HG02571 (cell line): ENCODE measurements at regions not wholly inside any gene's neighbourhood (a gene's known extent, or its start where the extent isn't known, plus 50 kb on each side); places are given as distances from the start of the nearest gene placed in this dataset.
"Not testable (repeated sequence)": the region's sequence is repeated elsewhere in the genome, so short reads cannot be mapped to it uniquely, and the experiment has no call there.

Experiments used
- ATAC-seq: cut with Tn5 transposase; IDR thresholded peaks from one replicate; pipeline ENCODE4 v1.9.1; 2021; ENCODE audit warnings: mild to moderate bottlenecking, moderate library complexity; ENCODE audit not compliant: unreplicated experiment

DNA sequence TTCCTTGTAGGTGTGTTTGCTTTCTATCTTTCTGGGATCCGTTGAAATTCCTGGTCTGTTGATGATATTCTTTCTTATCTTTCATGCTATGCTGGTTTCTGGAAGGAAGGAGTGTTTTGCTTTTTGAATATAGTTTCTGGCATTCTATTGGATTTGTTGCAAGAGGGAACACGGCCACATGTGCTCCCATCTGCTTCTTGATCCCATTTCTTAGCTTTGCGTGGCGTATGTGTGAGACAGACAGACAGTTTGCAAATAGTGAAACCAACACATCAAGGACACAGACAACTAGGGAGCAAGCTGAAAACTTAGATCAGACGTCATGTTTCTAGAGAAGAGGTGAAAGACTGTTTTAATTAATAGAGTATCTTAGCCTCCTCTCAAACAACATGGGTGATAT, 261.9 kb upstream of the PUDP start:
- ATAC-seq = no peak

DNA sequence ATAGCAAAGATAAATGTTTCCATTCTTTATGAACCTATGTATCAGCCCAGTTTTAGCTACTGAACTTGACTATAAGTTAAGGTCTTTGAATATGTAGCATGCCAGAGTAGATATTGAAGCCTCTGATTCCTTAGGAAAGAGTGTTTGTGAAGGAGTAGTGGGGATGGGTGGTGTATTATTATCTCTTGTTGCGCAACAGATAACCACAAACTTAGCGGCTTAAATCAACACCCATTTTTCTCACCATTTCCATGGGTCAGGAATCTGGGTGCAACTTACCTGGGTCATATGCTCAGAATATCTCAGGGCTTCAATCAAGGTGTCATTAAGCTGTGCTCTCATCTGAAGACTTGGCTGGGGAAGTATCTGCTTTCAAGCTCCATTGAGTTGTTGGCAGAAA, 251.4 kb upstream of the PUDP start:
- ATAC-seq = no peak

DNA sequence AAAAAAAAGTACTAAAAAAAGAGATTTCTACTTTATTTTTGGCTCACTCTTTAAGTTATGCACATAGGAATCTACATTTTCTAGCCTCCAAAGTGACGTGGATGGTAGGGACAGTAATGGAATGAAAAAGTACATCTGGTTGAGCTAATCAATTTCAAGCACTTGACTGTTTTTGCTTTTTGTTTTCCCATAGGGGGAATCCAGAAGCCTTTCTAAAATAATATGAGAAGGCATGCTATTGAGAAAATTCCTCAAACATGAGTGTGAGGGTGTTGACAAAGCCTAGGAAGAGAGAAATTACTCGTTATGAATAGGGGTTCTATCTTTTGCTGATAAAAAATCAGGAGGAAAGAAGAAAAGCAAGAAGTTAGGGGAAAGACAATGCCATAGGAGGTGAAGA, 242.5 kb upstream of the PUDP start:
- ATAC-seq = no peak

DNA sequence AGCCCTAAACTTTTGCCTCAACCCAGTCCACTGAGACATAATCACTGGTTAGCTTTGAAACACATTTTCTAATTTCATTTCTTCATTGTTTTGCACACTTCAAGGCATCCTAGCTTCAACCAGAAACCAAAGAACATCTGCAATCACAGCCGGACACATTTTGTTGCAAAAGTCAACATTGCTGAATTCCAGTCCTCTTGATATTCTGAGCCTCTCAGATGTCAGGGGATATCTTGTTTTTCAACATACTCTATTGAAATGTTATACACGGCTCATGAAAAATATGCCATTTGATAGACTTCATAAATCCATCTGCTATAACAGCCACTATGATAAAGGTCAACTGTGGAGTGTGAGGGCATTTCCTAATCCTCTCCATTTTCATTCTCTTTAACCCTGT, 241.6 kb upstream of the PUDP start:
- no peak for ATAC-seq

DNA sequence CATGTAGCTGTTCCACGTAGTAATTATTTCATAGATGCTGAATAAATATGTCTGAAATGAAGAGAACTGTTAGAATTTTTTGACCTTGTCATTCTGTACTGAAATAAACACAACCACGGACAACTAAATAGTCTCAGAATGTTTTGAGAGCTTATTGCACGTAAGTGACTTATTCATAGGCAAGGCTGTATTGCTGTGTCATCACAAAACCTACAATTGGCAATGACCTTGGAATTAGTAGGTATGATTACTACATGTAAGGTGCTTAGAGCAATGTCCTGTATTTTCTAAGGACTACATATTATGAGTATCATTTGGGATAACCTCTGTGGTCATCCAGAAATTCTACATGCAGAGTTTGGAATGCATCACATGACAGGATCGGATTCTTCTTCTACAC, 237.2 kb upstream of the PUDP start:
- no peak for ATAC-seq

DNA sequence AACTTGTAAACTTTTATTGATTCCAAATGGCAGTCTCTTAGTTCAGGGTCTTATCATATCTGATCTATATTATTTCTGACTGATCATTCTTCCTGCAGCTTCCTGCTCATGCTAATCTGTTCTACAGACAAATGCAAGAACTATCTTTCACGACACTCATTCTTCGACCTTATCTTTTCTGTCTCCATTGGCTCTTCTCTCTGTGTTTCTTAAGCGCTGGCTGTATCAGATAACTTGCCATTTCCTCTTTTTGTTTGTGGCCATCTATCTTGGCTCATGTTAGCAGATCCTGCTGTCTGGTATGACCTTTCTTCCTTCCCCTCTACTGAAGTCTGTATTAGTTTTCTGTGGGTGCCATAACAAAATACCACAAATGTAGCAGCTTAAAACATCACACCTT, 230.5 kb upstream of the PUDP start:
- no peak for ATAC-seq

DNA sequence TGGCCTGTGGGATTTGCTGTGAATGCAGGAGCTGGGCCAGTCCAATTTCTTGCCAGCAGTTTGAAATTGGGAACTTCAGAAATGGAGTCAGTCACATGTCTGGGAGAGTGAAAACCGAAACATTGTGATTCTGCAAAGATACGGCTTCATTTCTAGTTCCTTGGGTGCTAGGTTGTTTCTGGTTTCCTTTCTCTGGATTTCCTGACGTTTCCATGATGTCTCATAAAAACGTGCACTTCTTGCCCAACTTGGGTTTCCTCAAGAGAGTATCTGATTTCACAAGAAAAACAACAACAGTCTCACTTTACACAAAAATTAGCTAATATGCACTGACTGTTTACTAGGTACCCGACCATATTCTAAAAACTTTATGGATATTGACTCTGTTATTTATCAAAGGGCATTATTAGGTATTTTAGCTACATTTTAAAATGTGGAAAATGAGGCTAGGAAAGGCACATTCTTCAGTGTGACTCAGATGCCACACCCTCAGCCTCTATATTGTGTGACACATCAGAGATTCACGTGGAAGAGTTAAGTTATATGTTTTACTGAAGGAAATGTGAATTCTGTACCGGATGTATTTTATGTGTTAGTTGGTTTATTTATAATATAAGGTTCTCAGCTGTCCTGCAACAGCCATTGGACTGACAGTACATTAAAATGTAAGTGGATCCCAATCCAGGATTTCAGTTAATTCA, 225.0 kb upstream of the PUDP start:
- ATAC-seq = no peak

DNA sequence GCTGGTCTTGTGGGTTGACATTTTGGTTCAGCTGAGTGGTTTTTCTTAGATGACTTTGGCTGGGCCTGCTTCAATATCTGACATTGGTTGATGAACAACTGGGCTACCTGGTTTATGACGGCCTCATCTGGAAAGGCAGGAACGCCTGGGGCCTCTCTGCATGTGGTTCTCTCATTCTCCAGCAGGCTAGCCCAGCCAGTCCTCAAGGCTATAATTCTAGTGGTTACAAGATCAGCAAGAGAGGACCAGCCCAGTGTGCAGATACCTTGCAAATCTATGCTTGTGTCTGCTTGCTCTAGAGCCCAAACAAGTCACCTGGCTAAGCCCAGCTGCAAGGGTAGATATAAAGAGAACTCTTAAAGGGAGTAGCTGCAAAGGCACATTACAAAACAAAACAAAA, 214.2 kb upstream of the PUDP start:
- ATAC-seq = no peak

DNA sequence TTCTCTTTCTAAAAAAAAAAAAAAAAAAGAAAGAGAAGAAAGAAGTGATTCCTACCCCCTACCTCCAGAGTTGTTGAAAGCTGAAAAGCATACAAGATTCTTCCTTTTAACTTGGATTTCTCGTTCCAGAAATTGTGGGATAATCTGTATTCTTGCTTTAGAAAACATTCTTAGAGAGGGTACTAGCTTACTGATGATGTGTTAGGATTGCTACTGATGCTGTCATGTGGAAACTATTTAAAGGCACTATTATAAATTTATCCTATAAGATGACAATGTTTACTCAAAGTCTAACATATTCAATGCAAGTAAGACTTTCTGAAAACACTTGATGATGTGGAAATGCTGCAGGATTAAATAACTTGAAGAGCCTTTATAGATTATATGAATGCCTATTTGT, 204.0 kb upstream of the PUDP start:
- no peak for ATAC-seq

DNA sequence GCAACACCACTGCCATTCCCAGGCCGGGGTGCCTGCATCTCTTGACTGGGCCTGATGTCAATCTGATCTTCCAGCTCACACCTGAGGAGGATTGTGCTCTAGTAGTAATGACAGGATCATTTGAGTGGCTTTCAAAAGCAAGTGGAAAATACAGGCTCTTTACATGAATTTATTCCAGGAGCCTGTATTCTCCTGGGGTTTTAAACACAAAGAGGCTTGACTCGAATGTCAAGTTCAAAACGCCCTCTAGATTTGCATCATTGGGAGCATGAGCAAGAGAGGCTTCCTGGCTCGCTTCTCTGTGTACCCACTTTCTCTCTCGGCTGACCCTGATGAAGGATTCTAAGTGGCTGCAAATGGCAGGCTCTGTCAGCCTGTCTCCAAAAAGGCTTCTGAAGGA, 199.5 kb upstream of the PUDP start:
- no peak for ATAC-seq

DNA sequence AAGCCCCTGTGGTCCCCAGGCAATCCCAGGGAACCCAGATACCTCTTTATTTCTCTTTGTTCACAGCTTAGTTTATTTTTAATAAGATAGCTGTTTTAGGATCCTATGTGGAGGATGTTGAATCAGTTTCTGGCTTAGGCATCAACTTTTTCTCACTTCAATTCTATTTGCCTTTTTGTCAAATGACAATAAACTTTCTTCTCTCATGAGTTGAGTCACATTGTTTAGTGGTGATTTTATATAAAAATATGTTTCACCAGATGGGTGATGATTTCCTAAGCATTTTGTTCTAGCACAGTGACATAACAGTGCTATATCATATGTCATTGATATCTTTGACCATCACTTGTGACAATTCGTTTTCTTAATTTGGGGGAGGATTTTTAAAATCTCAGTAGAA, 198.1 kb upstream of the PUDP start:
- ATAC-seq = no peak

DNA sequence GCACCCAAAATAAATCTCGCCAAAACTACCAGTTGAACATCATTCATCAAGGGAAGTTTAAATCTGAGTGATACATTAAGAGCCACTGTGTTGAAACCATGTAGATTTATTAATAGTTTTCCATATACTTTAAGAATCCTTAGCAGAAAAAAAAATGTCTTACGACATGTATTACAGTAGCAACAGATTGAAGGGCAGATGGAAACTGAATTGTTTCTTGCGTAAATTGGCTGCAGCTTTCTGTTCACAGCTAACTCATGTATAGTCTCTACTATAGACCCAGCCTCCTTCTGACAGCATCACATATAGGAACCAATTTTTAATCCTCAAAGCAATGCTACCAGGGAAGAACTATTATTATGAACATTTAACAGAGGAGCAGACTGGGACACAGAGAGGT, 195.2 kb upstream of the PUDP start:
- no peak for ATAC-seq

DNA sequence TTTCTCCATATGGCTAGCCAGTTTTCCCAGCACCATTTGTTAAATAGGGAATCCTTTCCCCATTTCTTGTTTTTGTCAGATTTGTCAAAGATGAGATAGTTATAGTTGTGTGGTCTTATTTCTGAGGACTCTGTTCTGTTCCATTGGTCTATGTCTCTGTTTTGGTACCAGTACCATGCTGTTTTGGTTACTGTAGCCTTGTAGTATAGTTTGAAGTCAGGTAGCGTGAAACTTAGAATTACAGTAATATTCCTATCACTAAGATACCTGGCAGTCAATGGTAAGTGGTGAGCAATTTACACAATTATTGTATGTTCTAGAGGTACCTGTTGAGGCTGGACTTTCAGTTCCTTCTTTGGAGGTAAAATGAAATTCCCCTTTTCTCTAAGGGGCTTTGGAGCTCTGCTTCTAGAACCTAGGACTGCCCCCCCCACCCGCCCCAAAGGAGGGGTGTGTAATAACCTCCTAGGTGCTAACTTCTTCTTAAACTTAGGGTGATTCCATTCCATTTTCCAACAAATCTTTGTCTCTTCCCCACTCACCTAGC, 187.9 kb upstream of the PUDP start:
- not testable (repeated sequence) for ATAC-seq

DNA sequence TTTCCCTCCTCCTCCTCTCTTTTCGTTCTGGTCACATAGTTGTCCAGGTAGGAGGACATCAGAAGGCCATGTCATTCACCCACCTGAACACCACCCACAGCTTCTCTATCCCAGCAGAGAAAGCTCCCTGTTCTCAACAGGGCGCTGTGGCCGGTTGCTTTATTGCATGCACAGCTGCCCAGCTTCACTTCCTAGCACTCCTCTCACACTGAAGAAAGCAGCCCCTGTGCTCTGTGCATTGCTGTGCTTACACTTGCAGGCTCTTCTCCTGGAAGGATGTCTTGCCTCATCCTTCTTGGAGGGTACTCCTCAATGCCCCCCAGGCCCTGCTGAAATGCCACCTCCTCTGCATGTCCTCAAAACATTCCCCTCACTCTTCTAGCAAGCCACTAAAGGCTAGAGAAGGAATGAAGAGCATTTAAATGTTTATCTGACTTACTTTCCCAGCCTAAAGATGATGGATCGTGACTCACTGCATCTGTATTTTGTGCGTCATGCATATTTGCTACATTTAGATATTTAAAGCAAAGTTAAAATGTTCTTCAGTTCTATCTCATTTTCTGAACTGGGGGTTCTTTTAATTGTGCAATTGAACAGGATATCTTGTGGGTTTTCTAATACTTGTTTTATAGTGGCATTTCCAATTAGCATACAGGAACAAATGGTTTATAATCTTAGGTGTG, 186.4 kb upstream of the PUDP start:
- ATAC-seq = no peak

DNA sequence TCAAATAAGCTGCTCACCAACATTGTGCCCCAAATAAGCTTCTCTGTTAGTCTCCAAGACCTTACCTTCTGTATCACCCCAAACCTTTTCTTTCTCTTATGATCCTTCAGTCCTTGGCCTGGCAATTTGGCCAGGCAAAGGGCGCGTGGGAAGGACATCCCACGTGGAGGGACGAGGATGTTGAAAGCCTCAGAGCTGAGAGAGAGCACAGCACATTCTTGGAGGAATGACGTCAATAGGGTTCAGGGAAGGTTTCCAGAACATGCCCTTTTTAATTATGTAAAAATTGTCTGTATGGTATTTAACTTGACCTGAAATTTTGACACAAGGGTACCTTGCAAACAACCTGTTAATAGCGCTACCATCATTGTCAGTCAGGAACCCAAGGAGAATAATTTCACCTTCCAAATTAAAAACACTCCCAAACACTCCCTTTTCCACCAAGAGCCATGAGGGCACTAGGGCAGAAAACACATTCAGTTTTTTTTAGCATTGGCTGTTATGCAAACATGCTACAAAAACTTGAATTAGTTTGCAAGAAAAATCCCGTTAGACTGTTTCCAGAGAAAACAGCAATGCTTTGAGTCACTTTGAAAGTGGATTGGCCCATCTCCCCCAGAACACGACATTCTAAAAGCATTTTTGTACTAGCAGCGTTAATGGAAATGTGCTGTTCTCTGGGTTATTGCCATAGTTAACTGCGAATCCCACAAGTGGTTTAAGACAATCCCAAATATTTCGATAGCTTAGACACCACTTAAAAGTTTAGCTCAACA, 183.2 kb upstream of the PUDP start:
- no peak for ATAC-seq

DNA sequence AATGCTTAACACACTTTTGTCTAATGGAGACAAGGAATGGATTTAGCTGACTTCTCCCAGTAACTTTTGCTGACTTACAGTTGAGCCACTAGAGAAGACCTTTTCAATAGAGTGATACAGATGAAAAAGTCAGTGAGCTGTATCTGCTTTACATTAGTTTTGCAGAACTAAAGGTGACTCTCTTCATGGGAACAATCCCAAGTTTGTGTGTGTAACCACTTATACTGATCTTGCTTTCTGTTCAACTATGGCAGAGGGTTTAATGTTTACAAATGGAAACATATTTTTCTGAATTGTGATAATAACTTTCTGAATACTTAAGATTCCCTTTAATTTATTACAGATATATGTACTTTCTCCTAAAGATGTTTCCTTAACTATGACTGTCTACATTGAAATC, 182.6 kb upstream of the PUDP start:
- no peak for ATAC-seq

DNA sequence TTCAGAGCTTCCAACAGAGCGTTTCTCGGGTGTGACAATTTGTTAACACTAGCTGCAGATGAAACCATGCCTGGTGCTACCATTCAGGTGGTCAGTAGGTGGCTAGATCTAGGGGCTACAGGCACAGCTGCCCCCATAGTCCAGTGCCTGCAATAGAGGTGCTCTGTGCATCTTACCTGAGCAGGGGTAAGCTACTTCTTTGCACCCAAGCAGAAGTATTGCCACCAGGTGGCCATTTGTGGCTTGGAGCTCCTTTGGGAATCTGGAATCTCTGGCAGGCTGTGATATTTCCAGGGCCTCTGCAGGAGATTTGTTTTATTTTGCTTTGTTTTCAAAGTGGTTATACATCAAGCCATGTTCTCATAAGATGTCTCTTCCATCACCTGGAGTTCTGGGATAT, 170.7 kb upstream of the PUDP start:
- ATAC-seq = no peak

DNA sequence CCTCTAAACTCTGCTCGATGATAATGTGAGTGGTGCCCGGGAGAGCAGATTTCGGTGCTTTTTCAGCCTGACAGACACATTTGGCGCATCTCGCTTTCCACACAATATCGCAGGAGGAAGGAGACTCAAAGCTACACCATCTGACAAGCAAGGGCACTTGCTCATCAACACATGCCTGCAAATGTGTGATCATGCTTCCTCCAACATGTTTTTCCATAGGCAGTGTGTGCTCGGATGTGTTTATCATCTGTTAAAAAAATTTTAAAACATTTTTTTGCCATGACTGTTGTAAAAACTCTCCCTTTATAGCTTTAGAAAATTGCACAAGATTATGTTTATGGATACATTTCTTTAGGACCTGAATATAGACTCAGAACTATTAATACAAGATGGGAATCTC, 170.3 kb upstream of the PUDP start:
- ATAC-seq = no peak

DNA sequence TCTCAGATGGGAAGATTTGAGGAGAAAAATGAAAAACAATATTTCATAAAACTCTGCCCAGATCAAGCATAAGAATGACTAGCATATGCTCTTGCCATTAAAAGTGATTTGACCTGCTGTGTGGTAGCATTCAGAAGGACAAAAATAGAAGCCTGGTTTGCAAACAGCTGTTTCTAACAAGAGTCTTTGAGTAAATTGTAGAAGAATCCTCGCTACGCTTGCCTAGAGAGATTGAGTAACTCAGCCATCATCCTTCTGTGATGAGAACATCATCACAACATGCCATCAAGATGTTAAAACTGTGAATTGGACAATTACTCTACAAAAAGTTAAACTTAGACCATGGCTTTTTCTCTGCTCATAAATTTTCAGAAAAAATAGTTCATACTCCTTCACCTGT, 168.9 kb upstream of the PUDP start:
- no peak for ATAC-seq

DNA sequence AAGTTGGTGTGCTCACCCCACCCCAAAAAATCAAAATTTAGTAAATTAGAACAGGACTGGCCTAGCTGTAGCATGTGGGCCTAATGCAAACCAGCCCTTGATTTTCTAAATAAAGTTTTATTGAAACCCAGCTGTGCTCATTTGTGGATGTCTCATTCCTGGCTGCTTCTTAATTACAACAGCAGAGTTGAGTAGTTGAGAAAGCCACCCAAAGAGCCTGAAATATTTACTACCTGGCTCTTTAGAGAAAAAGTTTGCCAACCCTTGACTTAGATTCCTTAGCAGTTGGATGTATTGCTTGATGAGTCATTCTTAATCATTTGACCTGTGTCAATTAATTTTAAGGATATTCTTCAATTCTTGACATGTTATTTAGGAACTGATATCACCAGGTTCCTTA, 168.3 kb upstream of the PUDP start:
- ATAC-seq = no peak

DNA sequence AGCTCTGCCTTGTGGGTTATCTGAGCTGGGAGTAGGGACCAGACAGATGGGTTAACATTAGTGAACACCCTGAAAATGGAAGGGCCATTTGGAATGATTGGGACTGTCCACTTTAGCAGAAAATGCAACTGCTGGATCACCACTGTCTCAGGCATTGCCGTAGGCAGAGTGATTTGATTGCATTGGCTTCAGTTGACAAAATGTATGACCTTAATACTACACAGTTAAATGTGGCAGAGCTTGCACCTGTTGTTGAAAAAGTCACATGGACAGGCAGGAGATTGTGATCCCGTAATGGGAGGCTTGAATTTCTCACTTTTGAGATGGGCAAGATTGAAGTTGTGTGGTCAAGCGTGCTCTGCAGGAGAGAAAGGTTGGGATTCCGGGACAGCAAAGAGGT, 166.5 kb upstream of the PUDP start:
- ATAC-seq = no peak

DNA sequence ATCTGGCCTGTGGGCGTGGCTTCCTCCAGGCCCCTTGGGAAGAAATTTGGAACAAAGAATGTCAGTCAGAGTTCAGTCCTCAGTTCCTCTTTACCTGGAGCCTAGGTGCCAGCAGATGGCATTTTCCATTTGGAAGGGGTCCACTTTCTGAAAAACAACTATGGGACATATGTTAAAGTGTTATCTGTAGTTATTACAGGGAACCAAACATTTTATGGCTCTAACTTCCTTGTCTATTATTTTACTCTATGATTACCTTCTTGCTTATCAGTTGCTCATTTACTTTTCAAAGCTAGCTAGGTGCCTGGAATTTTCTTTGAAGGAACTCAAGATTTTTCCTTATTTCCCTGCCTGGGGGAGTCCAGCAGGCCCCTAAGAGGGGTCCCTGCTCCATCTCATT, 159.8 kb upstream of the PUDP start:
- ATAC-seq = no peak
